ENCODE measurements at regions not wholly inside any gene's neighbourhood (a gene's known extent, or its start where the extent isn't known, plus 50 kb on each side); places are given as distances from the start of the nearest gene placed in this dataset.
"Not testable (repeated sequence)": the region's sequence is repeated elsewhere in the genome, so short reads cannot be mapped to it uniquely, and the experiment has no call there.

DNA sequence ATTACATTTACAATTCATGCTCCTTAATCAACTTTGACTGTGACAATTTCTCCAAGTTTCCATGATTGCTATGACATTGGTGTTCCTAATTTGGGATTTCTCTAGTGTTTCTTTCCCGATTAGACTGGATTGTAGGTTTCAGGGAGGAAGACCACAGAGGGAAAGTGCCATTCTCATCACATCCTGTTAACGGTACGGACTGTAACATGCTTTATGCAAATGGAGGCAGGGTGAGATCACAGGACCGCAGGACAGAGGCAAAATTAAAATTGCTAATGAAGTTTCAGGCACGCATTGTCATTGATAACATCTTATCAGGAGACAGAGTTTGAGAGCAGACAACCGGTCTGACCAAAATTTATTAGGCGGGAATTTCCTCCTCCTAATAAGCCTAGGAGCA is 446.7 kb upstream of the NPAP1 start:
- TF ChIP-seq, protein P1, sequence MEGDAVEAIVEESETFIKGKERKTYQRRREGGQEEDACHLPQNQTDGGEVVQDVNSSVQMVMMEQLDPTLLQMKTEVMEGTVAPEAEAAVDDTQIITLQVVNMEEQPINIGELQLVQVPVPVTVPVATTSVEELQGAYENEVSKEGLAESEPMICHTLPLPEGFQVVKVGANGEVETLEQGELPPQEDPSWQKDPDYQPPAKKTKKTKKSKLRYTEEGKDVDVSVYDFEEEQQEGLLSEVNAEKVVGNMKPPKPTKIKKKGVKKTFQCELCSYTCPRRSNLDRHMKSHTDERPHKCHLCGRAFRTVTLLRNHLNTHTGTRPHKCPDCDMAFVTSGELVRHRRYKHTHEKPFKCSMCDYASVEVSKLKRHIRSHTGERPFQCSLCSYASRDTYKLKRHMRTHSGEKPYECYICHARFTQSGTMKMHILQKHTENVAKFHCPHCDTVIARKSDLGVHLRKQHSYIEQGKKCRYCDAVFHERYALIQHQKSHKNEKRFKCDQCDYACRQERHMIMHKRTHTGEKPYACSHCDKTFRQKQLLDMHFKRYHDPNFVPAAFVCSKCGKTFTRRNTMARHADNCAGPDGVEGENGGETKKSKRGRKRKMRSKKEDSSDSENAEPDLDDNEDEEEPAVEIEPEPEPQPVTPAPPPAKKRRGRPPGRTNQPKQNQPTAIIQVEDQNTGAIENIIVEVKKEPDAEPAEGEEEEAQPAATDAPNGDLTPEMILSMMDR (conservative IDR thresholded peaks at IDR 0.05 in 1 of 2, IDR thresholded peaks at IDR 0.05 in 1 of 2; ENCODE audit: low read depth in 1 of 2, low read length in 2 of 2) = not testable (repeated sequence)
- not testable (repeated sequence) for TF ChIP-seq EZH2 (IDR thresholded peaks at IDR 0.05; ENCODE audit: low read length, missing control alignments)

Measured in fibroblast of lung (primary cell).